Stimulated activated CD4-positive, alpha-beta T cell treated with anti-CD3 and anti-CD28 coated beads, Interleukin-4, amount 100 ng/mL, for 48 hours (primary cell): ENCODE measurements at regions not wholly inside any gene's neighbourhood (a gene's known extent, or its start where the extent isn't known, plus 50 kb on each side); places are given as distances from the start of the nearest gene placed in this dataset.

Experiments used
- DNase-seq, 2 donors: peaks; one replicate each; pipeline ENCODE4 v3.0.0-alpha.2; 2020; ENCODE audit warnings: low read depth in 2 of 2

DNA sequence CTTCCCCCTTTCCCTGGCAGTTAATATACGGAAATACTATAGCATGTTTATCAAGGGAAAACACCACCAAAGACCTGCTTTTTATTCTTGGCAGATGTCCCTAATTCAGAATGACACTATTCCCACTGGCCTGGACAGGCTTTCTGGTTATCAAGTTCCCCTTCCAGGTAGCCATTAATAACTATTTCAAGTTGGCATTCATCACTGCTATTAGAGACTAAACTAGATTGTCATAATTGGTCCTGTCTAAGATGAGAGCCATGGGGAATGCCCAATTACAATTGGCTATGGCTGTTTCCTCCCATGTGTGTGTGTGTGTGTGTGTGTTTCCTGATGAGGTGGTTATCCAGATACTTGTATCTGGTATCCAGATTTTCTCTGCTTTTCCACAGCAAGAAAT, 608.1 kb downstream of the SQOR start:
- DNase-seq, result no peak

DNA sequence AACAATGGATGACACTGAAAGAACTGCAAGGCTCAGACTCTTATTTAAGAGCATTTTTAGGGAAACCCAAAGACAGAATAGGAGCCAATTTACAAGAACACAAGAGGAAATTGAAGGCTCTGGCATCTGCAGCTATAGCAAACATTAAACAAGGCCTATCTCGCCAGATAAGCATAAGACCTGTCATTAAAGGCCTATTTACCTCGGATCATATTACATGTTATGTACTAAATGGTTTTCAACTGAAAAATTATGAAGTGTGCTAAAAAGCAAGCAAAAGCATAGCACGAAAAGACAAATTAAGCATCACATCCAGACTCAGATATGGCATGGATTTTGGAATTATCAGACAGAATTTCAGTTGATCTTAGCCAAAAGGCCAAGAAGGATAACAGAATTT, 617.1 kb downstream of the SQOR start:
- DNase-seq, result no peak

DNA sequence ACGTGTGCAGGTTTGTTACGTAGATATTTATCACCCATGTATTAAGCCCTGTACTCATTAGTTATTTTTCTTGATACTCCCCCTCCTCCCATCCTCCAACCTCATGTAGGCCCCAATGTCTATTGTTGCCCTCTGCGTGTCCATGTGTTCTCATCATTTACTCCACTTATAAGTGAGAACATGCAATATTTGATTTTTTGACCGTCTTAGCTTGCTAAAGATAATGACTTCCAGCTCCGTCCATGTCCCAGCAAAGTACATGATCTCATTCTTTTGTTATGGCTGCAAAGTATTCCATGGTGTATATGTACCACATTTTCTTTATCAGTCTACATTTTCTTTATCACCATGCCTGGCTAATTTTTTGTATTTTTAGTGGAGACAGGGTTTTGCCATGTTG, 623.2 kb downstream of the SQOR start:
- no peak for DNase-seq

DNA sequence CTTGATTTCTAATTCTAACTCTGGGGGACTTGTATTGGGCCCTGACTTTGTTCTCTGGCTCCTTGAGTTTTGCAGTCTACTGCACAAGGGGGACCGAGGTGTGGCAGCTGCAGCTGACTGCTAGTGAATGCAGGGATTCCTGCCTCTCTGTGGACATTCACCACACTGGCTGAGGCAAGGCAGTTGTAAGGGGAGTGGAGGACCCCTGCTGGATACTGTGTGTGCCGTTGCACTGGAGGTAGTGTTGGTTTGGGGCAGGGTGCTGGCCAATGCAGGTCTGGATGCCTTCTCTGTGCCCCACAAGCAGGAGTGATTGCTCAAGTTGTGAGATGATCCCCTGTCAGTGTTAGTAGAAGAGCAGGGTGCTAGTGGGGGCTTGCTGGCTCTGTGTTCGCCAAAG, 626.1 kb downstream of the SQOR start:
- DNase-seq, result no peak

DNA sequence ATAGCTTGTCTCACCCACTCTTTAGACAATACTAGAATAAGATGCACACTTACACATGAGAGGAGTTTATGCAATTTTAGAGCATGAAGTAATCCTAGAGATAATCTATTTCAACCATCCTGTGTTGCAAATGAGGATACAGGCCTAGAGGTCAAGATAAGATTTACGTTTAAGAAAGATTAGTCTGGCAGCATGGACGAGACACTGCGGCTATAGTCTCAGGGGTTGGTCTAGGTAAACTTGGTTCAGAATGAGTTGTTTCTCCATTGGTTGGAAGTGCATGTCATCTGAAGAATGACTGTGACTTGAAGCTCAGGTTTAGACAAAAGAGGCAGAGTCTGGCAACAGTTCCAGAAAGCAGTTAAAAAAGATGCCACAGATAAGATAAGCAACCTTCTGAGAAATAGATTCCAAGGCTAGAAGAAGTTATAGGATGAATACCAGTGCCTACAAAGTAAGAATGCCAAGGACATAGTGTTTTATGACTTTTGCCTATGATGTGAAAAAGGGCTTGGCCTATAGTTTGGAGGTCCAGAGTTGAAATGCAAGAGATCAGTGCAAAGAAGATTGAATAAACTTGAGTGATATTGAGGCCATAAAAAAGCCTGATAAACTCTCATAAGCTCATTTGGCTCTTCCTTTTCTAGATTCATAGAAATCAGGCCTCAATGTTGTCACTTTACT, 631.0 kb downstream of the SQOR start:
- DNase-seq, result no peak

DNA sequence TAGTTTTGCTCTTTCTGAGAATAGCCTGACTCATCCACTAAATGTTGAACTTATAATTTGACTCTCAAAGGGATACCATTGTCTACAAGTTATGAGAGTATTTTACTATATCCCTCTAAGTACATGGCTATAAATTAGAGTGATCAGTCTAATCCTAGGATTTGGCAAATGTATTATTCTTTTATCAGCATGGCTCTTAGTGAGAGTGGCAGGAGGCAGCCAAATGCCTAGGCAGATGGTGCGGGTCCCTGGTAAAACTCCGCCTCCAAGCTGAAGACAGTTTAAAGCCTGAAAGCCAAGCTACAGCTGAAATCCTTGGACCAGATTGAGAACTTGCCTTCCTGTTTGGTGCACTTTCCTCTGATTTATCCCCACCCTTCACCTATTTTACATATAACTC, 631.8 kb downstream of the SQOR start:
- no peak for DNase-seq

DNA sequence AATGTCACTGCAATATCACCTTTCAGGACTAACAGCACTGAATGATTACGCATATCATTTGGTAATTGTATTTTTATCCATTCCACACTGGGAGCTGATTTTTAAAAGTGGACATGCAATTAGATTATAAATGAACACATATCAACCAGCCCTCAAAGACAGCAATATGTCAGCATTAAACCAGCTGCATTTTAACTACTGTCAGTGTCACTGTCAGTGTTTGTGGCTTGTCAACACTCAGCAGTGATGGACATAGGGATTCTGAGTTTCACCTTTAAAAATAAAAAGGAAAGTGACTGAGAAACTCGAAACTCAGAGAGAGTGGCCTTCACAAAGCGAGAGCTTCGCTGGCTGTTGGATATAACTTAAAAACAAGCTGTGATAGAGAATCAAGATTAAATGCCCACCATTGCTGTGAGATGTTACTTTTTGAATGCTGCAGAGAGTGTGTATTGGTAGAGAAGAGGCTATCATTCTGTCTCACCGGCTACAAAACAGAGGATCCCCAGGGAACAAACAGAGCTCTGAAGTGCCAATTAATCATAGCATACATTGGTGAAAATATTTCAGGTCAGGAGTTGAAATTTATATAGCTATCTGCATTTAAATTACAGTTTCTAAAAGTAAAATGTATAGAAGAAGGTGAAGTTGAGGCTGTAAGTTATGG, 635.8 kb downstream of the SQOR start:
- DNase-seq, result no peak

DNA sequence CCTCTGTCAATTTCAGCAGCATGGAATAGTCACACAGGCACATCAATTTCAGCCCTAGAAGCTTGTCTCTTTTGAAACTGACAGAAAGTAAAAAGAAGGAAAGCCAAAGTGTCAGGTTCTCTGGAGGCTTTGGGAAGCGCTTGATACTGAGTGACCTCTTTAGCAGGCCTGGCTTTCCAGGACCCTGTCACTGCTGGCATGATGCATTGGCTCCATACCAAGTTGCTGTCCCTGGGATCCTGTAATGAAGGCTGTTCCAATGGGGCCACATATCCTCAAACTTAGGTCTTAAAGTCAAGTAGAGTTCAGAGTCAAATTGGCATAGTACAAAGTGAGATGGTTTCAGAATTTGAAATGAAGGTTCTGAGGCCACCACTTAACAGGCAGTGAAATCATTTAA, 640.9 kb downstream of the SQOR start:
- no peak for DNase-seq

DNA sequence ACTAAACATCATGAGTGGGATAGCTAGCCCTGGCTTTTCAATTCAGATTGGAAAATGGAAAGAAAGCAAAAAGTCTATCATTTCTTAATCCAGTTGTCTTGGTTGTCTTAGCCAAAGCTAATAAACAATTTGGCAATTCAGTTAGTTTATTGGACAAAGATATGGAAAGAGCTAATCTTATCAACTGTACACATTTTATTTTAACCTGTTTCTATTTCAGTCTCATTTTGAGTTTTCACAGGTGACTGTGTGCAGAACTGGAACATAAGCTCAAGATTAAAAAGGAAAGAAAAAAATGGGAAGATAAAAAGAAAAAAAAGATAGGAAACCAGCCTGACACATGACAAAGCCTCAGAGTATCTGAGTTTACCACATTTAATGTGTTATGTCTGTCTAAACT, 642.6 kb downstream of the SQOR start:
- no peak for DNase-seq

DNA sequence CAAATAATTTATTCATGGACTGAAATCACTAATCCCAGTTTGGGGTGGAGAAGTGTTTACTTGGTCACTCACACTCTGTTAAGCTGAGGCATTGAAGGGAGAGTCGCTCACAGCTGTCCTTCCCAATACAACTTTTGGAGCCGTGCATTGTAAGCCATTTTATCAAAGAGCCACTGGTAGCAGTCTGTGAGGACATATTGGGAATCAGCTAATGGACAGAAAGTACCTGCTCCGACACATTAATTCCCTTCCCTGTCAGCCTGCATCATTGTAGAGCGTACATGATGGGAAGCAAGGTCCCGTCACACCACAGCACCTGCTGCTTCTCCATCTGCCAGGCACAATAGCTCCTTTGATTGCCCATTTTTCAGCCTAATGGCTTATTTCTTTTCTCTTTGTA, 643.2 kb downstream of the SQOR start:
- DNase-seq, result no peak

DNA sequence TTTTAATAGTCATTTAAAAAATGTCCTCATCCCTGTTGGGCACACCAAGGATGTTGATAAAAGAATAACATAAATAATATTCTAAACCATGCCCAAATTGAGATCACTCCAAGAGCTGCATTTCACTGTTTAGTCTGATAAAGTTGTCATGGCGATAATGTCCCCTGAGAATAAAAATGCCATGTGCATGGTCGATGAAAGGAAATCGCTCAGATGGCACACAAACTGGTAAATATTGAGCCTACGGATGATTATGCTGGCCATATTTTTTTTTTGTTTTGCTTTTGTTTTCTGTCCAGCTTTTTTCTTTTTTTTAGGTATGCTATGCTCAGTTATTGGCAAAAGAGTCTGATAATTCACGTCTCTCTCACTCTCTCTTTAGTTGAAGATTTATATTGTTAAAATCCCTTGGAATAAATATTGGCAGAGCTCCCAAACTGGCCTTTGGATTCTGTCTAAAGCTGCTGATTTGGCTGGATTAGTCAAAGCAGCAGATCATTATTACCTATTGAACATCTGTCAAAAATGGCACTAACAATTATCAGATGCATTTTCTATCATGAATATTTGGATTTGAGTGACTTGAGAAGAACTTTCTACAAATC, 643.8 kb downstream of the SQOR start:
- DNase-seq, result no peak

DNA sequence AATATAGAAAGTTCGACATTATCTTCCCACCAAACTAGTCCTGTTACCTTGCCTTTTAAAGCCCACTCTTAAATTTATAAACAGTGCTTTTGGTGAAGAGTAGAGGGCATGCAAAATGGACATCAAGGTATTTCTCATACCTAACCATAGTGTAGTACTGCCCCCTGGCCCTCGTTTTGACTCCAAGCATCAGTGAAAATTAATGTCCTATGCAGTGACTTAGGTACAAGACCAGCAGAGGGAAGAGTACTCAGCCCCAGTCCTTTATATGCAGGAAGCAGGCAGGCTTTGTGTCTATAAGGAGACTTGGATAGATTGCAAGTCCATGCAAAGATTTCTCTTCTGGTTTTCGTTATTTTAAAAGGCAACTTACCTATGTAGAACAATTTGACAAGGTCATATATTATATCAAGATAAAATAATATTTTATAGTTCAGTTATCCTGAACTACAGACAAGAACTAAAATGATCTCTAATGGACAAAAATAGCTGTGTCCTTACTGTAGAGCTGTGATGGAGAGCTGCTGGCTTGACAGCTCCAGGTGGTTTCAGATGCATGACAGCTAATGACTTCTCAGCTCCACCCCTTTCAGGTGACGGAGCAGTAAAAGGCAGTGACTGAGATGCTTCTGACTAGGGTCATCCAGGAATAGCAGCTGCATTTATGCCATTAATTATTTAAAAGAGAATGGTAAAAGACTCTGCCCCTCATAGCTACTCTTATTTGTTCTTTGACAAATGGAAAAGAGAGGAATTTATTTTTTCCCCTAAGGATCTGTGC, 646.1 kb downstream of the SQOR start:
- no peak for DNase-seq

DNA sequence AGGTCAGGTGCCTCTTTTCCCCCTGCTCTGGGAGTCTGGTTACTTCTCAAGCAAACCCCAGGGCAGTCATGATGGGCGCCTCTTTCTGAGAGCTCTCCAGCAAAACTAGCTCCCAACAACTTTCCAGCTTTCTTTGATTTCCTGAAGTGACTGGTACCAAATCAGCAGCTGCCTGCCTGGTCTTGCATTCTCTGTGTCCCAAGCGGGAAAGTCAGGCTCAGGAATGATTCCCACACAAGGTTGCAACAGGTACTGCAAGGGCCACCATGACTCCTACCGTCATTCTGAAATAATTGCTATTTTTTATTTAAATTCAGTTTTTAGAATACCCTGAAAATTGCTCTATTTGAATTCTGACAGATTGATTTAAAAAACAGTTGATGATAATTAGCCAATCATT, 658.7 kb downstream of the SQOR start:
- no peak for DNase-seq

DNA sequence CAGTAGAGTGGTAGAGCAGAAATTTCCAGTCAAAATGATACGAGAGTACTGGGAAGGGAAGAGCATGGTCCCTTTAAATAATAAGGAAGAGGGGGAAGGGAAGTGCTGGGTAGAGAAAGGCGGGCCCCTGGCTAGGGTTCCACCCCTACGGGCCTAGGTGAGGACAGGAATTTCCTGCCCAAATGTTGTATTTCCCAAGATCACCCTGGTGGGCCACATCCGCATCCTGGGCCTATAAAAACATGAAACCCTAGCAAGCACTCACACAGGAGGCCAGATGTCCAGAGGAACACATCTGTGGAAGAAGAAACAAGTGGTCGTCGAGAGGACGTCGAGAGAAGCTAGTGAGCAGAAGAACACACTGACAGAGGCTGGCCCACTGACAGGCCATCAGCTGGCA, 661.2 kb downstream of the SQOR start:
- no peak for DNase-seq

DNA sequence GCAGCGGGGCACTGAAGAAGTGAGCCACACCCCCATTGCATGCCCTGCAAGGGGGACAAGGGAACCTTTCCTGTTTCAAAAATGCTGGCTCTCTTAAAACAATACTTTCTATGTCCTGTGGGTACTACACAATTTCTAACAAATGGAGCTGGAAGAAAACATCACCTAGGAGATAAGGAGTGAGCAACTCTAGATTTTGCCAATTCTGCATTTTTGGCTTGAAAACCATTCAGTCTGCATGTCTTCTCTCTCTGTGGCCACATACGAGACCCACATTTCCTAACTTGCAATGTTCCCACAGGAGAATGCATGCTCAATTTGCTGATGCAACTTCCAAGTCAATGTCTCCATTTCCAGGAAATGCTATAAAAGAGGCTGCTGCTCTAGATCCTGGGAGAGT, 662.0 kb downstream of the SQOR start:
- DNase-seq, result no peak

DNA sequence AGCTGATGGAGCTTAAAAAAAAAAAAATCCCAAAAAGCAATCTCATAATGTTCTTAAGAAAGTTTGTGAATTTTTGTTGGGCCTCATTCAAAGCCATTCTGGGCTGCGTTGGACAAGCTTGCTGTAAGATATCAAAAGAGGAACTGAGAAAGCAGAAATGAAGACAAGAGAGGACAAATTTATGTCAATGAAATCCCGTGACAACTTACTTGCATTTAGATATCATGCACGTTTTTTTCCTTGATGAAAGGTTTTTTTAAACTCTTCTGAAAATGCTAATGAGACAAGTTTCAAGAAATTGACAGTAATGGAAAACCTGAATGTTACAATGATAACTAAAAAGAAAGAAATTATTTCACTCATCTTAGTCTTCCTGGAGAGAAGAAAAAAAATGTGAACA, 662.9 kb downstream of the SQOR start:
- DNase-seq, result no peak

DNA sequence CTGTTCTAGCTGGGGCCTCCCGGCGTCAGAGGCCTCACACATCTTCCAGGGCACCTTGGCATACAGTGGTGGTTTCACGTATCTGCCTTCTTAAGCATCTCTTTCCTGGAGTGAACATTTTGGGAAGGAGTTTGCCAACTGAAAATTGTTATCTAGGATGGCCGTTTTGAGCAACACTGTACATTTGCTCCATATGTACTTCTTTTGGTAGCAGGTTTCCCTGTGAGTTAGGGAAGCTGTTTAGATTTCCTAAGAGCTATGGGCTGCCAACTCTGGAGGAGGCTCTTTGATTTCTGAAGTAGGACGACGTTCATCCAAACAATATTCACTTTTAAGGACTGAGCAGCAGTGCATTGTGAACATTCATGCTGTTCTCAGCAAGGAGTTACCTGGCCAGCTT, 665.9 kb downstream of the SQOR start:
- DNase-seq, result no peak

DNA sequence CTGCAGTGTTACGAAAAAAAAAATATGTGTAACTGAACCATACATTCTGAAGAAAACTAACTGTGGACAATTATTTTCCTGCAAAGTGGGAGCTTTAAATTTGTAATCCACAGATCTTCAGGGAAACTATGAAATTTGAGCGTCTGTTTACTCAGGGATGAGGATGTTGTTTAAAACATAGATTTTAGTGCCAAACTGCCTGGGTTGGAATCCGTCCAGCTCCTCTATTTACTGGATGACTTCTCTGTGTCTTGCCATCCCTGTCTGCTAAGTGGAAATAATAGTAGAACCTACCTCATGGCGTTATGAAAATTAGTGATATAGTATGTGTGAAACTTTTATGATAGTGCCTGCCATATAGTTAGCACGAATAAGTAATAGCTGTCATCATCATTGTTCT, 666.5 kb downstream of the SQOR start:
- DNase-seq, result no peak

DNA sequence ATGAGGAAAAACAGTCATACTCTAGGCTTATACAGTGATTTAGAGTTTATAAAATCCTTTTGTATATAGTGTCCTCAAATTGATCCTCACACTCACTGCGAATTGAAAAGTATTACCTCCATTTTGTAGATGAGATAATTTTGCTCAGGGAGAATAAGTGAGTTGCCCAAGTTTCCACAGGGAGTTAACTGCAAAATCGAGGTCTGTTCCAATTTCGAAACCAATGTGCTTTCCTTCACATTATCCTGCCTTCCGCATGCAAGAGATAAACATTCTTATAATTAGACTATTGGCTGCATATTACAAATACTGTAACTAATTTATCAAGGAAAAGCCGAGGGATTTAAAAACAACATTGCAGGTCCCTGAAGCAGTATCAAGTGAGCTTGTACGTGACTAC, 667.0 kb downstream of the SQOR start:
- no peak for DNase-seq

DNA sequence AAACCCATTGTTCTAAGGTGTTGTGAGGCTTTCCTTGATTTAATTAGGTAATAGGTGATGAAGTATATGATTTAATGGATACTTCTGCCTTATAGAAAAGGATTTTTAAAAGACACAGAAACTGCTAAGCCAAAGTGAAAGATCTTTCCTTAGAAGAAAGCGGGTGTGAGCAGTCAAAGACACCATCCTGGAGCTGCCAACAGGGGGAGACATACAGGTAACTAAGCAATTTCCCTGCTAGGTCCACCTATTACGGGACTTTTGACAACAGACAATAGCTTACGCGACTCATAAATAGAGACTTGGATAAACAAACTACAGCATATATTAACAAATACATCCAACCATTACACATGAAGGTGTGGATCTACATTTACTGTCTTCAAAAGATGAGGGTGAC, 669.5 kb downstream of the SQOR start:
- no peak for DNase-seq

DNA sequence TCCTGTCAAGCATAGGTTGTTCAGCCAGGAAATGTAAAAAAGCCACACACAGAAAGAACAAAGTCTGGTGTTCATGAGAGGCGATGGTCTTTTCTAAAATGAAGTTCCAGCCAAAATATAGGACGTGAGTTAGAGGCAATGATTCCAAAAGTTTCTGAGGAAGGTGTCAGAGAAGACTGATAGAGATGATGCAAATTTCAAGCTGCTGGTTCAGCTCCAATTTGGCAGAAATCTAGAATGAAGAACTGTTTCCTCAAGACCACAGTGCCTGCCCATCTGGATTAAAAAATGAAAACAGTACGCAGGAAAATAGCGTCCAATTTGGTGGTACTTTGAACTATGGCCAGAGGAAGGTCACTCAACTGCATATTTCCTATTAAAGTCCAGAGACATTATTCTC, 672.9 kb downstream of the SQOR start:
- no peak for DNase-seq

DNA sequence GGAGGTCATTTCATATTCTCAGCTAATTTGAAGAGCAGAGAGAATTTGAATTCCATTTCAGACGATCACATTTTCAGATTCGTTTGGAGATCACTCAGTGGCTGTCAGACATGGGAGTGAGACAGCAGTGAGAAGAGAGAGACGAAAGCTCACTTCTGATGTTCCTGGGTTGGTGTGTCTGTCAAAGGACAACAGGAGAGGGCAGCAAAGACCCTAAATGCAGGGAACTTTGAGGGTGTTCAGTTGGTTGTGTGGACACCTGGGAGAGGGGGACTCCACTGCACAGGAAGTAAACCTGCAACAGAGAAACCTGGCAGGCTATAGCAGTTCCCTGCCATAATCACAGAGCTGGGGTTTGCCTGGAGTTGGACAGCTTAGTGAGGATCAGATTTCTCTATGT, 675.1 kb downstream of the SQOR start:
- no peak for DNase-seq
